Stimulated activated CD4-positive, alpha-beta T cell treated with anti-CD3 and anti-CD28 coated beads, Interleukin-4, amount 100 ng/mL, for 4 hours (primary cell): ENCODE measurements at regions not wholly inside any gene's neighbourhood (a gene's known extent, or its start where the extent isn't known, plus 50 kb on each side); places are given as distances from the start of the nearest gene placed in this dataset.
"Not testable (repeated sequence)": the region's sequence is repeated elsewhere in the genome, so short reads cannot be mapped to it uniquely, and the experiment has no call there.

Source experiments
- DNase-seq, 2 experiments: peaks; one replicate each; pipeline ENCODE4 v3.0.0-alpha.2; 2020

GRCh38 chr5:87732875-87733768 lies 320.4 kb upstream of the CCNH start:
- DNase-seq: no peak

GRCh38 chr5:87729781-87730180 lies 317.1 kb upstream of the CCNH start:
- no peak for DNase-seq

- no peak for DNase-seq
Measured at GRCh38 chr5:87722286-87722685, 309.6 kb upstream of the CCNH start.

- DNase-seq: not testable (repeated sequence)
Measured at GRCh38 chr5:87718224-87718925, 305.6 kb upstream of the CCNH start.

GRCh38 chr5:87717761-87718160 lies 305.0 kb upstream of the CCNH start:
- no peak for DNase-seq

GRCh38 chr5:87705876-87706275 lies 293.1 kb upstream of the CCNH start:
- DNase-seq: no peak

- no peak for DNase-seq
Measured at GRCh38 chr5:87686975-87687374, 274.2 kb upstream of the CCNH start.

GRCh38 chr5:87686018-87686417 lies 273.3 kb upstream of the CCNH start:
- DNase-seq: no peak

GRCh38 chr5:87674235-87674634 lies 261.5 kb upstream of the CCNH start:
- no peak for DNase-seq

- no peak for DNase-seq
Measured at GRCh38 chr5:87671146-87671545, 258.4 kb upstream of the CCNH start.

GRCh38 chr5:87665166-87665565 lies 252.4 kb upstream of the CCNH start:
- DNase-seq: no peak

- no peak for DNase-seq
Measured at GRCh38 chr5:87661784-87662566, 249.2 kb upstream of the CCNH start.

- no peak for DNase-seq
Measured at GRCh38 chr5:87653242-87653641, 240.5 kb upstream of the CCNH start.

GRCh38 chr5:87650284-87650683 lies 237.6 kb upstream of the CCNH start:
- no peak for DNase-seq

- DNase-seq: no peak
Measured at GRCh38 chr5:87649455-87649854, 236.7 kb upstream of the CCNH start.

GRCh38 chr5:87645224-87645623 lies 232.5 kb upstream of the CCNH start:
- no peak for DNase-seq

GRCh38 chr5:87640902-87641301 lies 228.2 kb upstream of the CCNH start:
- no peak for DNase-seq

GRCh38 chr5:87627363-87627762 lies 214.6 kb upstream of the CCNH start:
- no peak for DNase-seq

GRCh38 chr5:87608385-87608784 lies 195.7 kb upstream of the CCNH start:
- DNase-seq: no peak

- no peak for DNase-seq
Measured at GRCh38 chr5:87605663-87606062, 192.9 kb upstream of the CCNH start.

- DNase-seq: no peak
Measured at GRCh38 chr5:87599778-87600177, 187.0 kb upstream of the CCNH start.

- DNase-seq: no peak
Measured at GRCh38 chr5:87598460-87598859, 185.7 kb upstream of the CCNH start.

GRCh38 chr5:87594566-87594965 lies 181.8 kb upstream of the CCNH start:
- DNase-seq: no peak

- DNase-seq: no peak
Measured at GRCh38 chr5:87589587-87589986, 176.9 kb upstream of the CCNH start.
